Mesodermal cell (in vitro differentiated cells): ENCODE measurements at regions not wholly inside any gene's neighbourhood (a gene's known extent, or its start where the extent isn't known, plus 50 kb on each side); places are given as distances from the start of the nearest gene placed in this dataset.
"Not testable (repeated sequence)": the region's sequence is repeated elsewhere in the genome, so short reads cannot be mapped to it uniquely, and the experiment has no call there.

Experiments used
- H3K27ac ChIP-seq: 2 replicates; pipeline ENCODE4 v1.7.0; 2013; ENCODE audit warnings: mild to moderate bottlenecking, low read depth, low read length, moderate library complexity; ENCODE audit not compliant: severe bottlenecking
- H3K36me3 ChIP-seq: 2 replicates; pipeline ENCODE4 v1.7.1; 2013; ENCODE audit warnings: mild to moderate bottlenecking, low read length, moderate library complexity; ENCODE audit not compliant: control insufficient read depth, insufficient read depth
- H3K4me1 ChIP-seq: one replicate; pipeline ENCODE4 v1.7.1; 2013; ENCODE audit warnings: mild to moderate bottlenecking, low read length; ENCODE audit not compliant: insufficient read depth, control insufficient read depth, poor library complexity, severe bottlenecking
- H3K4me3 ChIP-seq: 2 replicates; pipeline ENCODE4 v1.7.0; 2013; ENCODE audit warnings: low read length, control low read depth, mild to moderate bottlenecking; ENCODE audit not compliant: insufficient read depth, poor library complexity, severe bottlenecking; ENCODE audit errors: extremely low read depth
- H3K9me3 ChIP-seq: 2 replicates; pipeline ENCODE4 v1.7.1; 2013; ENCODE audit warnings: mild to moderate bottlenecking, low read length, moderate library complexity; ENCODE audit not compliant: control insufficient read depth
- WGBS, 2 experiments: methylation state at CpG; one replicate each; pipeline ENCODE4 v1.1.5; 2013; ENCODE audit warnings: missing lambda C conversion rate in 2 of 2; ENCODE audit not compliant: insufficient coverage in 2 of 2; 5-methylcytosine and 5-hydroxymethylcytosine counted together

DNA sequence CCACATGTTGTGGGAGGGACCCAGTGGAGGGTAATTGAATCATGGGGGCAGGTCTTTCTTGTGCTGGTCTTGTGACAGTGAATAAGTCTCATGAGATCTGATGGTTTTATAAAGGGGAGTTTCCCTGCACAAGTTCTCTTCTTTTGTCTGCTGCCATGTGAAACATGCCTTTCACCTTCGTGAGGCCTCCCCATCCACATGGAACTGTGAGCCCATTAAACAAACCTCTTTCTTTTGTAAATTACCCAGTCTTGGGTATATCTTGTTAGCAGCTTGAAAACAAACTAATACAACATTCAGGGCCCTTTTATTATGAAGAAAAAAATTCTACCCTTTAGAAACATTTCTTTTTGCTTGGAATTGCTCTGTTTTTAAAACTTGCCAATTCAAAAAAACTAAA, 285.4 kb downstream of the GJA1 start:
- H3K36me3 ChIP-seq, H3K4me1 ChIP-seq, H3K27ac ChIP-seq, H3K9me3 ChIP-seq, H3K4me3 ChIP-seq: not testable (repeated sequence)
- WGBS, 2 experiments = 83% methylated on average over 1 of the region's 1 CpG; no CpG with 5 or more reads in 1 of the 2 experiments

DNA sequence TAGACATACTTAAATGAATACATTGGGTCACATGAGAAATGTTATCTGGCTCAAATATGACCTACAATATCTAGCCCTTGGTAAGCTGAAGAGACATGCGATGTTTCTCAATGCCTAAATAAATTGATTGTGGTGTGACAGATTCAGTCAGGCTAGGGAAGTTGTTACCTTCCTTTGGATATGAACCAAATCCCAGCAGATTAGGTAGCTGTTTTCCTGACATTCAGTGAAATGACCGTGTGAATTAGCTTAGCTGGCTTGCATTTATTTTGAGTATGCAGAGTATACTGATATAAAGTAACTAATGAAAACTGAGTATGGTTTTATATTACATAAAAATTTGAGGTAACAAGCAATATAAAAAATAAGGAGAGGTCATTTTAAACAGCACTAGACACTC, 288.2 kb downstream of the GJA1 start:
- no peaks in the 10 kb centered on the region for H3K4me1 ChIP-seq
- H3K4me3 ChIP-seq = no peak overlapping the region
- H3K27ac ChIP-seq = no peak overlapping the region
- no peaks in the 10 kb centered on the region for H3K9me3 ChIP-seq
- no peaks in the 10 kb centered on the region for H3K36me3 ChIP-seq
- 100% methylated on average over 1 of the region's 2 CpGs; no CpG with 5 or more reads in 1 of the 2 experiments for WGBS, 2 experiments

DNA sequence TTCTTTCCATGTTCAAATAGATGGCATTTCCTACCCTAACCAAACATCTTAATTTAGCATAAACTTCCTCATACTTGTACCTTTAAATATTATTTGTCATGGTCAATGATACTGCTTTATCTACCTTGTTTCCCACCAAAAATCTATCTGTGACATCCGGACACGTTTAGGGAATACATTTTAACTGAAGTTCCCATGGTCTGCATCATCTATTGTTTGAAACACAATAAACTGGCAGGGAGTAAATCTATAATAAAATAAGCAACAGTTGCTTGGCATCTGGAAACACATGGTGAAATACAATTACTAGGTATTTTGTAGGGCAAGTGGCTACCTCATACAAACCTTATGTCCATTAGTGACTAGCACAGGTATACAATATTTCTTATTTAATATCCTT, 289.1 kb downstream of the GJA1 start:
- no CpG with 5 or more reads among the region's 2 CpGs for WGBS, 2 experiments
- Histone ChIP-seq H3K4me3 (no peak overlapping the region), H3K9me3 (no peaks in the 10 kb centered on the region), H3K27ac (no peak overlapping the region), H3K36me3 (no peaks in the 10 kb centered on the region), H3K4me1 (no peaks in the 10 kb centered on the region)

DNA sequence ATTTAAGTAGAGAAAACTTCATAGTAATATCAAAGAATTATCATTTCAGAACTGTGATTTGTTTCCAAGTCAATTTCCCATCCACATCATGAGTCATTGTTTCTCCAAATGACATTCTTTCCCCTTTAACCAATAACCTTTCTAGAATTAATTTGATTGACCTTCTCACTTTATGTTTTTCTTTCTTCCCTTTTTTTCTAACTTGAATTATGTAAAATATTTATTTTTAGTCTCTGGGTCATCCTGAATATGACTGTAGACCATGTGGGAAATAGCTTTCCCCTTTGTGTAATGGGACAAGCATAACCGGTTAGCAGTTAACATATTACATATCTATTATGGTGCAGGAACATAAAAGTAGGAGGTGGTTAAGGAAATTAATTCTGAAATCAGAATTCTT, 291.1 kb downstream of the GJA1 start:
- H3K27ac ChIP-seq = no peak overlapping the region
- WGBS, 2 experiments = no CpG with 5 or more reads among the region's 1 CpG
- no peaks in the 10 kb centered on the region for H3K36me3 ChIP-seq
- H3K4me3 ChIP-seq = no peak overlapping the region
- H3K9me3 ChIP-seq = no peaks in the 10 kb centered on the region
- H3K4me1 ChIP-seq = no peaks in the 10 kb centered on the region

DNA sequence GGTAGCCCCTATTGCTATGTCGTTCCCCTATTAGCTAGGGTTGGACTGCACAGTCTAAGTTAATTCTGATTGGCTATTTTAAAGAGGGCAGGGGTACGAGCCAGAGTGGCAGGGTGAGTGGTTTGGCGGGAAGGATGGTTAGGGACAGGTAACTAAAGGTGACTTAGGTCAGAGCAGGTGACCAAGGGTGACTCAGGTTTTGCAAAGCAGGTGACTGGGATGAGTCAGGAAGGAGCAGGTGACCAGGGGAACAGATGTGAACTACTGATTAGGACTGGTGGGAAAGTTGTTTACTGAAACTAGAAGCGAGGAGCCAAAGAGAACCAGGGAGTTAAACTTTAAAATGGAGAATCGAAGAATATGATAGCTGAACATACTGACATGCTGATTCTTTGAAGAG, 295.2 kb downstream of the GJA1 start:
- Histone ChIP-seq H3K9me3 (no peaks in the 10 kb centered on the region), H3K4me1 (no peaks in the 10 kb centered on the region), H3K4me3 (no peak overlapping the region), H3K27ac (no peak overlapping the region), H3K36me3 (no peaks in the 10 kb centered on the region)
- WGBS, 2 experiments = 93 to 94% methylated on average over 3 to 4 of the region's 5 CpGs

DNA sequence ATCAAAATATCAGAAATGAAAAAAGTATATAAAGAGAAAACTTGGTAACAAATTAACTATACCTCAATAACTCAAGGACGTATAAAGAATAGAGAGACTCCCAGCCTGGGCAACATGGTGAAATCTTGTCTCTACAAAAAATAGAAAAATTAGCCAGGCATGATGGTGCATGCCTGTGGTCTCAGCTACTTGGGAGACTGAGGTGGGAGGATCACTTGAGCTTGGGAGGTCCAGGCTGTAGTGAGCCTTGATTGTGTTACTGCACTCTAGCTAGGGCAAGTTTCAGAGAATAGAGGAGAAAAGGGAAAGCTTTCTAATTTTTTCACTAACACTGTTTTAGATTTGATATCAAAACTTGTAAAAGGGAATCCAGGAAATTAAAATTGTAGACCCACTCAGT, 295.9 kb downstream of the GJA1 start:
- no peaks in the 10 kb centered on the region for H3K36me3 ChIP-seq
- H3K4me3 ChIP-seq = no peak overlapping the region
- no CpG with 5 or more reads among the region's 1 CpG for WGBS, 2 experiments
- no peaks in the 10 kb centered on the region for H3K9me3 ChIP-seq
- H3K27ac ChIP-seq = no peak overlapping the region
- no peaks in the 10 kb centered on the region for H3K4me1 ChIP-seq

DNA sequence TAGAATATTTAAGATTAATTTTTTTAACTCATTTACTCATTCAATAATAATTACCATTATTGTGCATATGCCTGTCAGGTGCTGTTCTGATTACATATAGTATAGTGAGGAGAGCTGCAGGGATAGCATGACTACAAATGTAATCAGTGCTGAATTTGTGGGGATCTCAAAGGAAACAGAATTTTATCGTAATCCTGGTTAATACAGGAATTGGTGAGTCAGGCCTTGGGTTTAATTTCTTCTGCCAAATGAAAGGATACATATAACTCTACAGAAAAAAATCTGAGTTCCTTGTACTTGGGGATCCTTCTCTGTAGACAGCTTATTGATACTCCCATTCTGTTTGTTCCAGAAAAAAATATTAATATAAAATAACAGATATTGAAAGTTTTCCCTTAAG, 297.2 kb downstream of the GJA1 start:
- 100% methylated on average over 1 of the region's 1 CpG; no CpG with 5 or more reads in 1 of the 2 experiments for WGBS, 2 experiments
- Histone ChIP-seq H3K4me3 (no peak overlapping the region), H3K4me1 (no peaks in the 10 kb centered on the region), H3K36me3 (no peaks in the 10 kb centered on the region), H3K27ac (no peak overlapping the region), H3K9me3 (no peaks in the 10 kb centered on the region)

DNA sequence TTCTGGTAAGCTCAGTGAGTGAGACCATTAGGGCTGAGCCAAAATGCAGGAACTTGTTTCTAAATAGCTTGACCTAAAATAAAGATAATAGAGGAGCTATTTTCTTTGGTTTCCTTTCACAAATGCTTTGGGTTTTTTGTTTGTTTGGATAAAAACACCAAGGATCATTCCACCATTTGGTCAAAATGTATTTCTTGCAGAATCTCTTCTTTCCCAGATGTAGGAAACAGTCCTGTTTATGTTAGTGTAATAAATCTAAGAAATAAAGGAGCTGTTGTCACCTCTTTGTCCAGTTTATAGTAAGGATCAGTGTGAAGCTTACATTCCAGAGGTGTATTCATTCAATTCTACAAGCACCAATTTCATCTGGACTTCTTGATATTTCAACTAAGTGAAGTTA, 297.8 kb downstream of the GJA1 start:
- Histone ChIP-seq H3K4me3 (no peak overlapping the region), H3K27ac (no peak overlapping the region), H3K9me3 (no peaks in the 10 kb centered on the region), H3K36me3 (no peaks in the 10 kb centered on the region), H3K4me1 (no peaks in the 10 kb centered on the region)

DNA sequence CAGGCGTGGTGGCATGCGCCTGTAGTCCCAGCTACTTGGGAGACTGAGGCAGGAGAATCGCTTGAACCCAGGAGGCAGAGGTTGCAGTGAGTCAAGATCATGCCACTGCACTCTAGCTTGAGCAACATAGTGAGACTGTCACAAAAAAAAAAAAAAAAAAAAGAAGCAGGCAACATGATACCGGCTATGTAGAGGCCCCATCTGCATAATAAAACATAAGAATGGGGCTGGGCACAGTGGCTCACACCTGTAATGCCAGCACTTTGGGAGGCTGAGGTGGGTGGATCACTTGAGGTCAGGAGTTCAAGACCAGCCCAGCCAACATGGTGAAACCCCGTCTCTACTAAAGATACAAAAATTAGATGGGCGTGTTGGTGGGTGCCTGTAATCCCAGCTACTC, 304.7 kb downstream of the GJA1 start:
- not testable (repeated sequence) for H3K9me3 ChIP-seq, H3K4me3 ChIP-seq, H3K27ac ChIP-seq, H3K4me1 ChIP-seq, H3K36me3 ChIP-seq
- 85 to 94% methylated on average over 5 of the region's 6 CpGs for WGBS, 2 experiments

DNA sequence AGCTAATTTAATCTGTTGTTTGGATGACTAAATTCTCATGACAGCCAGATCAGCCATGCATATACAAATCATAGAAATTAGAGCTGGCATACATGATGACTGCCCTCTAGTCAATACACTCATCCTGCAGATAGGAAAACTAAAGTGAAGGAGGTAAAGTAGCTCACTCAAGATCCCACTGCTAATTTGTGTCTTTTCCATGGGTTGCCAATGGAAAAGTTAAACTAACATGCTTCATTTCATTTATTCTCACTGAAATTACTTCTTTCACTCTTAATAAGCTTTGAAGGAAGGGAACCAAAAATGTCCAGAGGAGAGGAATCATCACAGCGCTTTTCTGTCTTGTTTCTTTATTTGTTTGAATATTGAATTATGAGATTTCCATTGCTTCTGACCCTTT, 308.2 kb downstream of the GJA1 start:
- Histone ChIP-seq H3K4me3 (no peak overlapping the region), H3K27ac (no peak overlapping the region), H3K36me3 (no peaks in the 10 kb centered on the region), H3K4me1 (peaks cover 4% of the 10 kb centered on the region), H3K9me3 (no peaks in the 10 kb centered on the region)
- WGBS, 2 experiments = no CpG with 5 or more reads among the region's 1 CpG

DNA sequence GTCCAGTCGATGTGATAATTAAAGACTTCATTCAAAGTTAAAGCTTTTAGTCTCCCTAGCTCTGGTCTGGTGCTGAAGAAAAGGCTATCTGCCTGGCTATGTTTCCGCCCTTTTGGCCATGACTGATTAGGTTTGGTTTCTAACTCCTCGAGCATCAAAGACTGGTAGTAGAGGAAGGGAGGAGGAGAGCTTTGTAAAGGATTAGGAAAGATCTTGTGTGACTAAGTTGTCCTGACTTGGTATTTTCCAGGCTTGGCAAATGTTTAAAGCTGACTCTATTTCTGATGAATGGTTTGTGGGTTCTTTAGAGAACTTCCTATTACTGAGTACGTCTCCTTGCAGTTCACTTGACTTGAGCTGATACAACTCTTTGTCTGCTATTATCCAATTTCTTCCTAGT, 312.9 kb downstream of the GJA1 start:
- no peaks in the 10 kb centered on the region for H3K9me3 ChIP-seq
- no peak overlapping the region for H3K4me3 ChIP-seq
- H3K27ac ChIP-seq = no peak overlapping the region
- H3K36me3 ChIP-seq = no peaks in the 10 kb centered on the region
- 83 to 90% methylated on average over 3 to 4 of the region's 4 CpGs for WGBS, 2 experiments
- peaks cover 8% of the 10 kb centered on the region for H3K4me1 ChIP-seq

DNA sequence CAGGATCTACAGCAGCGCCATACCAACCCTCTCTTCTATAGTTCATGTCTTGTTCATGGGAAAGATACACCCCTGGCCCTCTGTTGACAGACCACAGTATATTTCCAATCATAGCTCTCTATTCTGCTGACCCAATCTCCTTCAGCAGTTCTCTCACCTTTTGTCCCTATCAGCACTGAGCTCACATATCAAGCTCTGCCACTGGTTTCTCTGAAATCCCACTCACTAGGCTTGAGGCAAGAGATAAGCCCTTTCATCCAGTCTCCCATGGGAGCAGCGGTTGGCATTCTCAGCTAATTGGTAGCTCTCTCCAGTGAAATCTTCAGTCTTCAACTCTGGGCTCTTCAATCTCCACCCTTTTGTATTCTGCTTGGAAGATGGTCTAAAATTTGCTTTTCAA, 313.4 kb downstream of the GJA1 start:
- Histone ChIP-seq H3K4me3 (no peak overlapping the region), H3K4me1 (peaks cover 8% of the 10 kb centered on the region), H3K36me3 (no peaks in the 10 kb centered on the region), H3K27ac (no peak overlapping the region), H3K9me3 (no peaks in the 10 kb centered on the region)
- 70 to 100% methylated on average over 1 to 2 of the region's 2 CpGs for WGBS, 2 experiments
